ENCODE measurements at regions not wholly inside any gene's neighbourhood (a gene's known extent, or its start where the extent isn't known, plus 50 kb on each side); places are given as distances from the start of the nearest gene placed in this dataset.
A peak's percentile ranks its signal among the peaks of the same experiment; 100 is the strongest.

GRCh38 chr7:46239846-46240245 is 318.8 kb upstream of the IGFBP3 start:
- H3K4me2 ChIP-seq (ENCODE audit: insufficient read depth, low read length), result no peak overlapping the region
- no peak overlapping the region for H3K27ac ChIP-seq (ENCODE audit: low read depth, low read length)
- no peak overlapping the region for H3K4me3 ChIP-seq (ENCODE audit: insufficient read depth, low read length)
- H2AFZ ChIP-seq (ENCODE audit: low read length), result no peak overlapping the region
- no peaks in the 10 kb centered on the region for H3K27me3 ChIP-seq (ENCODE audit: insufficient read depth, low read length)
- DNase-seq (ENCODE audit: insufficient read length, low spot score, missing footprints), result no peak
- TF ChIP-seq, protein P1, sequence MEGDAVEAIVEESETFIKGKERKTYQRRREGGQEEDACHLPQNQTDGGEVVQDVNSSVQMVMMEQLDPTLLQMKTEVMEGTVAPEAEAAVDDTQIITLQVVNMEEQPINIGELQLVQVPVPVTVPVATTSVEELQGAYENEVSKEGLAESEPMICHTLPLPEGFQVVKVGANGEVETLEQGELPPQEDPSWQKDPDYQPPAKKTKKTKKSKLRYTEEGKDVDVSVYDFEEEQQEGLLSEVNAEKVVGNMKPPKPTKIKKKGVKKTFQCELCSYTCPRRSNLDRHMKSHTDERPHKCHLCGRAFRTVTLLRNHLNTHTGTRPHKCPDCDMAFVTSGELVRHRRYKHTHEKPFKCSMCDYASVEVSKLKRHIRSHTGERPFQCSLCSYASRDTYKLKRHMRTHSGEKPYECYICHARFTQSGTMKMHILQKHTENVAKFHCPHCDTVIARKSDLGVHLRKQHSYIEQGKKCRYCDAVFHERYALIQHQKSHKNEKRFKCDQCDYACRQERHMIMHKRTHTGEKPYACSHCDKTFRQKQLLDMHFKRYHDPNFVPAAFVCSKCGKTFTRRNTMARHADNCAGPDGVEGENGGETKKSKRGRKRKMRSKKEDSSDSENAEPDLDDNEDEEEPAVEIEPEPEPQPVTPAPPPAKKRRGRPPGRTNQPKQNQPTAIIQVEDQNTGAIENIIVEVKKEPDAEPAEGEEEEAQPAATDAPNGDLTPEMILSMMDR (IDR thresholded peaks at IDR 0.05; ENCODE audit: extremely low read depth, low read depth, low read length), result no peak
- no peaks in the 10 kb centered on the region for H4K20me1 ChIP-seq (ENCODE audit: insufficient read depth, low read length)
- no peaks in the 10 kb centered on the region for H3K36me3 ChIP-seq (ENCODE audit: insufficient read depth, low read length)
- peaks cover 1% of the 10 kb centered on the region for H3K4me1 ChIP-seq (ENCODE audit: insufficient read depth, low read length)
- no peaks in the 10 kb centered on the region for H3K9me3 ChIP-seq (ENCODE audit: low read depth, low read length)
- no peaks in the 10 kb centered on the region for H3K79me2 ChIP-seq (ENCODE audit: insufficient read depth, low read length)

DNA sequence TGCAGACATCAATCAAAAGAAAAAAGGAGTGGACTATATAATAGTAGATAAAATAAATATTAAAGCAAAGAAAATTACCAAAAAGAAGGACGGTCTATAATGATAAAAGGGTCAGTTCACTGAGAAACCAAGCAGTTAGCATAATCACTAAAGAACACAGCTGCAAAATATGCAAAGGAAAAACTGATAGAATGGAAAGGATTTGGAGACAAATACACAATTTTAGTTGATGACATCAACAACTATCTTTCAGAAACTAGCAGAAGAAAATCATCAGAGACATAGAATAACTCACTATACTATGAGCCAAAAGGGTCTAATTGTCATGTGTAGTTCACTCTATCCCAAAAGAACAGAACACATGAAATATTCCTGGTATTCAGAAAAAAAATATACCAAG is 316.4 kb upstream of the IGFBP3 start:
- Histone ChIP-seq H3K4me1 (ENCODE audit: insufficient read depth, low read length) (no peaks in the 10 kb centered on the region), H3K79me2 (ENCODE audit: insufficient read depth, low read length) (no peaks in the 10 kb centered on the region), H3K27ac (ENCODE audit: low read depth, low read length) (no peak overlapping the region), H3K36me3 (ENCODE audit: insufficient read depth, low read length) (no peaks in the 10 kb centered on the region), H3K4me2 (ENCODE audit: insufficient read depth, low read length) (no peak overlapping the region), H2AFZ (ENCODE audit: low read length) (no peak overlapping the region), H3K9me3 (ENCODE audit: low read depth, low read length) (no peaks in the 10 kb centered on the region), H4K20me1 (ENCODE audit: insufficient read depth, low read length) (no peaks in the 10 kb centered on the region), H3K4me3 (ENCODE audit: insufficient read depth, low read length) (no peak overlapping the region), H3K27me3 (ENCODE audit: insufficient read depth, low read length) (no peaks in the 10 kb centered on the region)
- no peak for DNase-seq (ENCODE audit: insufficient read length, low spot score, missing footprints)
- TF ChIP-seq, protein P1 (IDR thresholded peaks at IDR 0.05; ENCODE audit: extremely low read depth, low read depth, low read length), result no peak

DNA sequence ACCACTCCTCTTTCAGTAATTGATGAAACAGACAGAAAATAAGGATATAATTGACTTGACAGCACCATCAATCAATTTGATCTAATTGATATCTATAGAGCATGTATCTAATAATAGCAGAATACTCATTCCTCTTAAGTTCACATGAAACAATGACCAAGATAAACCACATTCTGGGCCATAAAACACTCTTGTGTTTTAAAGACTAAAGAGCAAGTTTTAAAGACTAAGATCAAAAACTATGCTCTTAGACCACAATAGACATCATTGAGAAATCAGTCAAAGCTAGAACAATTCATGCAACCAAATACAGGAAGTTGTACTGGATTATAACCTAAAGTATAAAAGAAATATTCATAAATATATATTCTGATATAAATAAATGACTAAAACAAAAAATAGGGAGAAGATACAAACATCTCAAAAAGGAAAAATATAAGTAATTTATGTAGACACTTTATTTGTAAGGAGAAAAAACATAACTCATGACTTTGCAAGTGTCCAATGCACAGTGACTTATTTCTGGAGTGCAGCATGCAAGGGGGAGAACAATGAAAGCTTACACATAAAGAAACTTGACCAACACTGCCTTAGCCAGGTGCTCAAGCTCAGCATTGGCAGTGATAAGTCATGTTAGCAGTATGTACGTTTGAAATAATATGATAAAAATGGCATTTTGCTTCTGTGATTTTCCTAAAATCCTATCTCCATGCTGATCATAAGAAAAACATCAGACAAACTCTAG is 312.7 kb upstream of the IGFBP3 start:
- H3K36me3 ChIP-seq (ENCODE audit: insufficient read depth, low read length), result no peaks in the 10 kb centered on the region
- H3K4me3 ChIP-seq (ENCODE audit: insufficient read depth, low read length), result no peak overlapping the region
- DNase-seq (ENCODE audit: insufficient read length, low spot score, missing footprints), result no peak
- no peaks in the 10 kb centered on the region for H4K20me1 ChIP-seq (ENCODE audit: insufficient read depth, low read length)
- peaks cover 25% of the 10 kb centered on the region for H3K4me1 ChIP-seq (ENCODE audit: insufficient read depth, low read length)
- TF ChIP-seq, protein P1 (IDR thresholded peaks at IDR 0.05; ENCODE audit: extremely low read depth, low read depth, low read length), result no peak
- H3K79me2 ChIP-seq (ENCODE audit: insufficient read depth, low read length), result no peaks in the 10 kb centered on the region
- no peaks in the 10 kb centered on the region for H3K9me3 ChIP-seq (ENCODE audit: low read depth, low read length)
- no peak overlapping the region for H2AFZ ChIP-seq (ENCODE audit: low read length)
- H3K27me3 ChIP-seq (ENCODE audit: insufficient read depth, low read length), result no peaks in the 10 kb centered on the region
- H3K27ac ChIP-seq (ENCODE audit: low read depth, low read length), result no peak overlapping the region
- no peak overlapping the region for H3K4me2 ChIP-seq (ENCODE audit: insufficient read depth, low read length)

- no peaks in the 10 kb centered on the region for H3K36me3 ChIP-seq (ENCODE audit: insufficient read depth, low read length)
Observed at GRCh38 chr7:46230990-46231305, 309.9 kb upstream of the IGFBP3 start.

More at GRCh38 chr7:46230990-46231305, 309.9 kb upstream of the IGFBP3 start:
- Histone ChIP-seq H3K4me1 (ENCODE audit: insufficient read depth, low read length) (peaks cover 30% of the 10 kb centered on the region), H3K4me3 (ENCODE audit: insufficient read depth, low read length) (no peak overlapping the region), H3K79me2 (ENCODE audit: insufficient read depth, low read length) (no peaks in the 10 kb centered on the region), H3K27me3 (ENCODE audit: insufficient read depth, low read length) (no peaks in the 10 kb centered on the region), H4K20me1 (ENCODE audit: insufficient read depth, low read length) (no peaks in the 10 kb centered on the region), H2AFZ (ENCODE audit: low read length) (no peak overlapping the region), H3K27ac (ENCODE audit: low read depth, low read length) (peak overlapping the region; percentile 76), H3K4me2 (ENCODE audit: insufficient read depth, low read length) (peak overlapping the region; percentile 46), H3K9me3 (ENCODE audit: low read depth, low read length) (no peaks in the 10 kb centered on the region)
- DNase-seq (ENCODE audit: insufficient read length, low spot score, missing footprints), result no peak
- TF ChIP-seq, protein P1 (IDR thresholded peaks at IDR 0.05; ENCODE audit: extremely low read depth, low read depth, low read length), result no peak

Data from osteoblast (primary cell).